ES-I3 (cell line): ENCODE measurements at regions not wholly inside any gene's neighbourhood (a gene's known extent, or its start where the extent isn't known, plus 50 kb on each side); places are given as distances from the start of the nearest gene placed in this dataset.
A peak's percentile ranks its signal among the peaks of the same experiment; 100 is the strongest.
"Not testable (repeated sequence)": the region's sequence is repeated elsewhere in the genome, so short reads cannot be mapped to it uniquely, and the experiment has no call there.

Experiments used
- H3K36me3 ChIP-seq: 2 replicates; pipeline ENCODE4 v1.6.1; 2013; ENCODE audit warnings: mild to moderate bottlenecking, low read length, control low read depth, moderate library complexity; ENCODE audit not compliant: insufficient read depth
- H3K4me1 ChIP-seq: 2 replicates; pipeline ENCODE4 v1.6.1; 2013; ENCODE audit warnings: mild to moderate bottlenecking, control low read depth, low read length; ENCODE audit not compliant: insufficient read depth
- H3K9ac ChIP-seq: 2 replicates; pipeline ENCODE4 v1.6.1; 2013; ENCODE audit warnings: low read depth, mild to moderate bottlenecking, low read length, moderate library complexity
- H3K9me3 ChIP-seq: 2 replicates; pipeline ENCODE4 v1.6.1; 2013; ENCODE audit warnings: mild to moderate bottlenecking, low read length, moderate library complexity; ENCODE audit not compliant: control insufficient read depth, insufficient read depth

GRCh38 chr12:66755727-66756395, 77.0 kb upstream of the GRIP1 start:
- Histone ChIP-seq H3K4me1 (no peaks in the 10 kb centered on the region), H3K36me3 (no peaks in the 10 kb centered on the region), H3K9ac (no peak overlapping the region), H3K9me3 (no peaks in the 10 kb centered on the region)

GRCh38 chr12:66756631-66757030, 77.8 kb upstream of the GRIP1 start:
- H3K4me1 ChIP-seq, result no peaks in the 10 kb centered on the region
- H3K9ac ChIP-seq, result no peak overlapping the region
- no peaks in the 10 kb centered on the region for H3K9me3 ChIP-seq
- no peaks in the 10 kb centered on the region for H3K36me3 ChIP-seq

- not testable (repeated sequence) for H3K36me3 ChIP-seq, H3K9ac ChIP-seq, H3K4me1 ChIP-seq, H3K9me3 ChIP-seq
Observed at GRCh38 chr12:66760122-66760521, 81.2 kb upstream of the GRIP1 start.

GRCh38 chr12:66763467-66763866, 84.6 kb upstream of the GRIP1 start:
- Histone ChIP-seq H3K4me1 (no peaks in the 10 kb centered on the region), H3K9ac (no peak overlapping the region), H3K36me3 (no peaks in the 10 kb centered on the region), H3K9me3 (no peaks in the 10 kb centered on the region)

- H3K4me1 ChIP-seq, result no peaks in the 10 kb centered on the region
- H3K36me3 ChIP-seq, result no peaks in the 10 kb centered on the region
- H3K9ac ChIP-seq, result no peak overlapping the region
- H3K9me3 ChIP-seq, result no peaks in the 10 kb centered on the region
Observed at GRCh38 chr12:66765204-66765603, 86.3 kb upstream of the GRIP1 start.

- Histone ChIP-seq H3K9me3 (no peaks in the 10 kb centered on the region), H3K4me1 (no peaks in the 10 kb centered on the region), H3K9ac (no peak overlapping the region), H3K36me3 (no peaks in the 10 kb centered on the region; the same call in 1 of the 2 replicates)
Observed at GRCh38 chr12:66767536-66767935, 88.7 kb upstream of the GRIP1 start.

- Histone ChIP-seq H3K36me3 (no peaks in the 10 kb centered on the region; the same call in 1 of the 2 replicates), H3K9ac (no peak overlapping the region), H3K4me1 (no peaks in the 10 kb centered on the region), H3K9me3 (no peaks in the 10 kb centered on the region)
Observed at GRCh38 chr12:66768293-66768692, 89.4 kb upstream of the GRIP1 start.

- H3K9ac ChIP-seq, result no peak overlapping the region
- H3K36me3 ChIP-seq, result no peaks in the 10 kb centered on the region; the same call in 1 of the 2 replicates
- no peaks in the 10 kb centered on the region for H3K4me1 ChIP-seq
- H3K9me3 ChIP-seq, result no peaks in the 10 kb centered on the region
Observed at GRCh38 chr12:66774929-66775328, 96.1 kb upstream of the GRIP1 start.

- H3K36me3 ChIP-seq, result no peaks in the 10 kb centered on the region; the same call in 1 of the 2 replicates
- no peak overlapping the region for H3K9ac ChIP-seq
- no peaks in the 10 kb centered on the region for H3K9me3 ChIP-seq
- no peaks in the 10 kb centered on the region for H3K4me1 ChIP-seq
Observed at GRCh38 chr12:66775871-66776270, 97.0 kb upstream of the GRIP1 start.

- no peaks in the 10 kb centered on the region for H3K4me1 ChIP-seq
- no peak overlapping the region for H3K9ac ChIP-seq
- H3K36me3 ChIP-seq, result no peaks in the 10 kb centered on the region
- no peaks in the 10 kb centered on the region for H3K9me3 ChIP-seq
Observed at GRCh38 chr12:66776974-66777373, 98.1 kb upstream of the GRIP1 start.

- H3K9me3 ChIP-seq, result no peaks in the 10 kb centered on the region
- no peak overlapping the region for H3K9ac ChIP-seq
- H3K36me3 ChIP-seq, result no peaks in the 10 kb centered on the region
Observed at GRCh38 chr12:66779466-66779865, 100.6 kb upstream of the GRIP1 start.

GRCh38 chr12:66786531-66787308, 107.8 kb upstream of the GRIP1 start:
- Histone ChIP-seq H3K9me3 (no peaks in the 10 kb centered on the region), H3K36me3 (no peaks in the 10 kb centered on the region), H3K4me1 (no peaks in the 10 kb centered on the region), H3K9ac (no peak overlapping the region)

More at GRCh38 chr12:66779466-66779865, 100.6 kb upstream of the GRIP1 start:
- no peaks in the 10 kb centered on the region for H3K4me1 ChIP-seq

GRCh38 chr12:66799551-66799950, 120.7 kb upstream of the GRIP1 start:
- no peaks in the 10 kb centered on the region for H3K9me3 ChIP-seq
- peaks cover 15% of the 10 kb centered on the region for H3K4me1 ChIP-seq
- H3K9ac ChIP-seq, result no peak overlapping the region
- H3K36me3 ChIP-seq, result no peaks in the 10 kb centered on the region

GRCh38 chr12:66800046-66800445, 121.2 kb upstream of the GRIP1 start:
- H3K9me3 ChIP-seq, result no peaks in the 10 kb centered on the region
- H3K36me3 ChIP-seq, result no peaks in the 10 kb centered on the region
- peaks cover 19% of the 10 kb centered on the region for H3K4me1 ChIP-seq
- no peak overlapping the region for H3K9ac ChIP-seq

- no peaks in the 10 kb centered on the region for H3K9me3 ChIP-seq
- H3K9ac ChIP-seq, result peak overlapping the region; percentile 25; the same call in 1 of the 2 replicates
- peaks cover 19% of the 10 kb centered on the region for H3K4me1 ChIP-seq
- H3K36me3 ChIP-seq, result no peaks in the 10 kb centered on the region
Observed at GRCh38 chr12:66803930-66804329, 125.1 kb upstream of the GRIP1 start.
